ENCODE measurements at regions not wholly inside any gene's neighbourhood (a gene's known extent, or its start where the extent isn't known, plus 50 kb on each side); places are given as distances from the start of the nearest gene placed in this dataset.

DNA sequence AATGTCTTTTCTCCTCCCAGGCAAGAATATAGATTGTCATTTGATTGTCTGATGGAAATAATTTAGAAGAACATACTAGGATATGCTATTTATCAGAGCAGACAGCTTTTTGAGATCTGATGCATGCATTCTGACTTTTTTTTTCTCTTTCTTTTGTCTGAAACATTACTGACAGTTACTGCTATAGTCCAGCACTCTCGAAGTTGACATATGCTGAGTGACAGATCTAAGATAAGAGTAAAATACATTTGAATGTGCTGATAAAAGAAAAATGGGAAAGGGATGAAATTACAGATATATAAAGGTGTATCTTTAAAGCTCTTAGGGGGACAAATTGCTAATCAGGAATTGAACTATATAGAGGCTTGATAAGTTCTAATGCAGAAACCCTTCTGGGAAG lies 753.8 kb upstream of the TENM4 start:
- no peak for DNase-seq (ENCODE audit: low spot score)
- Mint-ChIP-seq H3K4me3 (ENCODE audit: unreplicated experiment) (no peak overlapping the region), H3K27ac (ENCODE audit: unreplicated experiment) (no peak overlapping the region), H3K36me3 (ENCODE audit: low read depth, unreplicated experiment) (no peaks in the 10 kb centered on the region), H3K4me1 (ENCODE audit: unreplicated experiment) (no peaks in the 10 kb centered on the region), H3K27me3 (ENCODE audit: unreplicated experiment) (no peaks in the 10 kb centered on the region), H3K9me3 (ENCODE audit: unreplicated experiment) (no peaks in the 10 kb centered on the region)
- no peak for TF ChIP-seq CTCF (IDR thresholded peaks at IDR 0.05; ENCODE audit: unreplicated experiment)

GRCh38 chr11:80194016-80194415 lies 753.2 kb upstream of the TENM4 start:
- TF ChIP-seq CTCF (IDR thresholded peaks at IDR 0.05; ENCODE audit: unreplicated experiment): no peak
- DNase-seq (ENCODE audit: low spot score): no peak
- Mint-ChIP-seq H3K4me1 (ENCODE audit: unreplicated experiment) (no peaks in the 10 kb centered on the region), H3K27ac (ENCODE audit: unreplicated experiment) (no peak overlapping the region), H3K36me3 (ENCODE audit: low read depth, unreplicated experiment) (no peaks in the 10 kb centered on the region), H3K4me3 (ENCODE audit: unreplicated experiment) (no peak overlapping the region), H3K27me3 (ENCODE audit: unreplicated experiment) (no peaks in the 10 kb centered on the region), H3K9me3 (ENCODE audit: unreplicated experiment) (no peaks in the 10 kb centered on the region)

- TF ChIP-seq CTCF (IDR thresholded peaks at IDR 0.05; ENCODE audit: unreplicated experiment): no peak
- Mint-ChIP-seq H3K36me3 (ENCODE audit: low read depth, unreplicated experiment) (no peaks in the 10 kb centered on the region), H3K4me3 (ENCODE audit: unreplicated experiment) (no peak overlapping the region), H3K27ac (ENCODE audit: unreplicated experiment) (no peak overlapping the region), H3K4me1 (ENCODE audit: unreplicated experiment) (no peaks in the 10 kb centered on the region), H3K9me3 (ENCODE audit: unreplicated experiment) (no peaks in the 10 kb centered on the region), H3K27me3 (ENCODE audit: unreplicated experiment) (no peaks in the 10 kb centered on the region)
- DNase-seq (ENCODE audit: low spot score): no peak
Measured at GRCh38 chr11:80188076-80188627, 747.3 kb upstream of the TENM4 start.

GRCh38 chr11:80186692-80187091 lies 745.9 kb upstream of the TENM4 start:
- TF ChIP-seq CTCF (IDR thresholded peaks at IDR 0.05; ENCODE audit: unreplicated experiment): no peak
- H3K27ac Mint-ChIP-seq (ENCODE audit: unreplicated experiment): no peak overlapping the region
- H3K27me3 Mint-ChIP-seq (ENCODE audit: unreplicated experiment): no peaks in the 10 kb centered on the region
- no peak overlapping the region for H3K4me3 Mint-ChIP-seq (ENCODE audit: unreplicated experiment)
- no peaks in the 10 kb centered on the region for H3K36me3 Mint-ChIP-seq (ENCODE audit: low read depth, unreplicated experiment)
- no peaks in the 10 kb centered on the region for H3K9me3 Mint-ChIP-seq (ENCODE audit: unreplicated experiment)
- H3K4me1 Mint-ChIP-seq (ENCODE audit: unreplicated experiment): no peaks in the 10 kb centered on the region
- DNase-seq (ENCODE audit: low spot score): no peak

GRCh38 chr11:80182901-80183300 lies 742.1 kb upstream of the TENM4 start:
- no peaks in the 10 kb centered on the region for H3K9me3 Mint-ChIP-seq (ENCODE audit: unreplicated experiment)
- no peak for TF ChIP-seq CTCF (IDR thresholded peaks at IDR 0.05; ENCODE audit: unreplicated experiment)

More at GRCh38 chr11:80182901-80183300, 742.1 kb upstream of the TENM4 start:
- no peaks in the 10 kb centered on the region for H3K36me3 Mint-ChIP-seq (ENCODE audit: low read depth, unreplicated experiment)
- no peak overlapping the region for H3K27ac Mint-ChIP-seq (ENCODE audit: unreplicated experiment)
- H3K27me3 Mint-ChIP-seq (ENCODE audit: unreplicated experiment): no peaks in the 10 kb centered on the region
- no peak overlapping the region for H3K4me3 Mint-ChIP-seq (ENCODE audit: unreplicated experiment)
- DNase-seq (ENCODE audit: low spot score): no peak
- H3K4me1 Mint-ChIP-seq (ENCODE audit: unreplicated experiment): no peaks in the 10 kb centered on the region
